Liver (tissue), 8 donors: ENCODE measurements at regions not wholly inside any gene's neighbourhood (a gene's known extent, or its start where the extent isn't known, plus 50 kb on each side); places are given as distances from the start of the nearest gene placed in this dataset.

Experiments used
- DNase-seq: peaks from one replicate; pipeline ENCODE4 v3.0.0-alpha.2; 2017; ENCODE audit warnings: low spot score
- H3K27ac ChIP-seq, 2 donors: one replicate each; pipeline ENCODE4 v1.7.0; 2013; ENCODE audit warnings: inconsistent platforms in 2 of 2, low read length in 2 of 2, control low read depth in 1 of 2, low read depth in 1 of 2, mild to moderate bottlenecking in 1 of 2
- H3K27me3 ChIP-seq, 4 donors: one replicate each; pipeline versions ENCODE4 v1.6.1 to v1.7.0; 2013; ENCODE audit warnings: low read length in 3 of 4, inconsistent platforms in 1 of 4, mild to moderate bottlenecking in 1 of 4, moderate library complexity in 1 of 4; ENCODE audit not compliant: control insufficient read depth in 4 of 4, insufficient read depth in 4 of 4
- H3K36me3 ChIP-seq, 4 donors: one replicate each; pipeline versions ENCODE4 v1.6.1 to v1.7.0; 2013; ENCODE audit warnings: low read length in 3 of 4, mild to moderate bottlenecking in 3 of 4, low read depth in 1 of 4, moderate library complexity in 1 of 4; ENCODE audit not compliant: control insufficient read depth in 4 of 4, insufficient read depth in 3 of 4
- H3K4me1 ChIP-seq, 4 donors: one replicate each; pipeline versions ENCODE4 v1.6.1 to v1.7.0; 2013; ENCODE audit warnings: low read length in 3 of 4, mild to moderate bottlenecking in 3 of 4, moderate library complexity in 1 of 4; ENCODE audit not compliant: control insufficient read depth in 4 of 4, insufficient read depth in 4 of 4
- H3K4me3 ChIP-seq, 3 donors: one replicate each; pipeline versions ENCODE4 v1.6.1 to v1.7.0; 2013; ENCODE audit warnings: low read length in 3 of 3, control low read depth in 1 of 3, low read depth in 1 of 3, mild to moderate bottlenecking in 1 of 3
- H3K9ac ChIP-seq, 2 donors: one replicate each; pipeline ENCODE4 v1.7.0; 2013; ENCODE audit warnings: low read length in 2 of 2, mild to moderate bottlenecking in 2 of 2, moderate library complexity in 2 of 2, control low read depth in 1 of 2, low read depth in 1 of 2
- H3K9me3 ChIP-seq, 4 donors: one replicate each; pipeline versions ENCODE4 v1.6.1 to v1.7.0; 2013; ENCODE audit warnings: low read length in 3 of 4; ENCODE audit not compliant: control insufficient read depth in 4 of 4
- ATF3 ChIP-seq: IDR thresholded peaks from 2 replicates; pipeline ENCODE4 v1.6.1; 2016; ENCODE audit warnings: antibody characterized with exemption
- CTCF ChIP-seq: fragments of 150-350 bp; IDR thresholded peaks from 2 replicates; pipeline ENCODE4 v1.5.1; 2017; ENCODE audit warnings: improper control_type of control experiment, low read depth, low read length; ENCODE audit not compliant: missing input control
- EGR1 ChIP-seq, 2 donors: IDR thresholded peaks; 2 replicates each; pipeline ENCODE4 v1.6.1; 2016 to 2018; ENCODE audit warnings: antibody characterized with exemption in 2 of 2, low read depth in 2 of 2
- FOXA1 ChIP-seq: IDR thresholded peaks from 2 replicates; pipeline ENCODE4 v1.6.1; 2016; ENCODE audit warnings: antibody characterized with exemption
- FOXA2 ChIP-seq: IDR thresholded peaks from 2 replicates; pipeline ENCODE4 v1.6.1; 2016; ENCODE audit warnings: antibody characterized with exemption
- GABPA ChIP-seq, 2 donors: IDR thresholded peaks in 1 of 2; conservative IDR thresholded peaks in 1 of 2; 2 replicates each; pipeline ENCODE4 v1.6.1; 2016; ENCODE audit warnings: antibody characterized with exemption in 2 of 2, mild to moderate bottlenecking in 1 of 2, moderate library complexity in 1 of 2
- HNF4A ChIP-seq, 2 donors: conservative IDR thresholded peaks; 2 replicates each; pipeline ENCODE4 v1.6.1; 2016; ENCODE audit warnings: antibody characterized with exemption in 2 of 2, mild to moderate bottlenecking in 2 of 2
- HNF4G ChIP-seq: IDR thresholded peaks from 2 replicates; pipeline ENCODE4 v1.6.1; 2016; ENCODE audit warnings: antibody characterized with exemption
- JUND ChIP-seq, 2 donors: IDR thresholded peaks; 2 replicates each; pipeline ENCODE4 v1.6.1; 2016; ENCODE audit warnings: antibody characterized with exemption in 2 of 2
- MAX ChIP-seq: IDR thresholded peaks from 2 replicates; pipeline ENCODE4 v1.6.1; 2016; ENCODE audit warnings: antibody characterized with exemption
- NR2F2 ChIP-seq: IDR thresholded peaks from 2 replicates; pipeline ENCODE4 v1.6.1; 2016; ENCODE audit warnings: antibody characterized with exemption
- RAD21 ChIP-seq, 2 donors: IDR thresholded peaks; 2 replicates each; pipeline ENCODE4 v1.6.1; 2016; ENCODE audit warnings: antibody characterized with exemption in 2 of 2, mild to moderate bottlenecking in 2 of 2
- REST ChIP-seq: IDR thresholded peaks from 2 replicates; pipeline ENCODE4 v1.6.1; 2016; ENCODE audit warnings: antibody characterized with exemption, mild to moderate bottlenecking
- RXRA ChIP-seq, 2 donors: IDR thresholded peaks; 2 replicates each; pipeline ENCODE4 v1.6.1; 2017 to 2018; ENCODE audit warnings: antibody characterized with exemption in 2 of 2, mild to moderate bottlenecking in 1 of 2
- SP1 ChIP-seq: IDR thresholded peaks from 2 replicates; pipeline ENCODE4 v1.6.1; 2018; ENCODE audit warnings: antibody characterized with exemption, mild to moderate bottlenecking
- TAF1 ChIP-seq: conservative IDR thresholded peaks from 2 replicates; pipeline ENCODE4 v1.6.1; 2016; ENCODE audit warnings: antibody characterized with exemption, mild to moderate bottlenecking
- YY1 ChIP-seq: IDR thresholded peaks from 2 replicates; pipeline ENCODE4 v1.6.1; 2016; ENCODE audit warnings: antibody characterized with exemption, mild to moderate bottlenecking
- ZBTB33 ChIP-seq: IDR thresholded peaks from 2 replicates; pipeline ENCODE4 v1.6.1; 2016; ENCODE audit warnings: antibody characterized with exemption
- WGBS: extraction: QIAGEN DNeasy Blood & Tissue Kit; methylation state at CpG from one replicate; pipeline ENCODE4 v1.1.7; 2013; 5-methylcytosine and 5-hydroxymethylcytosine counted together
- donor health status: healthy.
- donor health status: healthy.
- donor health status: healthy.
- donor health status: healthy.
- donor health status: healthy.

DNA sequence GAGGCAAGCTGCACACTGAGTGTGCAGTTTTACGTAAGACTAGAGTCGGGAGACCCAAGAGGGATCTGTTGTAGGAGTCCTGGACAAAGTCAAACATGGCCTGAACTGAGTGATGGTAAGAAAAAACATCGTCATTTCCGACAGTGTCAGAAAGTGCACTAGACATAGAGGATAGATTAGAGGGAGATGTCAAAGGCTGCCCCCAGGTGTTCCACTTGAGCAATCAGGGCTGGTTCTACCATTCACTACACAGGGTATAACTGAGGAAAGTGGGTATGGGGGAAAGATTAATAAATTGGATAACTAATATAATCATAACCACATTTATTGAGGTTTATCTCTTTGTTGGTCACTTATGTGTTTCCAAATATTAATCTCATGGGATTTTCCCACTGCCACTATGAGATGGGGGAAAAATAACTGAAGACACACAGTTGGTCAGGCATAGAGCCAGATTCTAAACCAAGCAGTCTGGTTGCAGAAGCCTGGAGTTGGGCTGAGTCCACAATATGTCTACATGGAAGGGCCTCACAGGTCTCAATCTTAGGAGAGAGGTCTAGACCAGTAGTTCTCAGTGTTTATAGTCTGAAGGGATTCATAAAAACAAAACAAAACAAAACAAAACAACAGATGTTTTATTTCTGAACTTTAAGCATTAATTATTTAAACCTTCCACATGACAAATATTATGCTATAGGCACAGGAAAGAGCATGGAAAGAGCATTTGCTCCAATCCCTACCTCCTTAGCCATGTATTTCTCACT, 766.5 kb downstream of the NTRK3 start:
- 60% methylated on average over 4 of the region's 4 CpGs for WGBS
- H3K4me3 ChIP-seq, result no peak overlapping the region

More for the DNA sequence above, 766.5 kb downstream of the NTRK3 start:
- Histone ChIP-seq H3K27me3 (peaks cover 0 to 3% (median 0%) of the 10 kb centered on the region in 4 donors), H3K4me1 (no peaks in the 10 kb centered on the region), H3K9ac (no peak overlapping the region), H3K27ac (no peak overlapping the region), H3K36me3 (no peaks in the 10 kb centered on the region), H3K9me3 (no peaks in the 10 kb centered on the region)
- DNase-seq, result no peak
- TF ChIP-seq REST, result no peak
- TF ChIP-seq RAD21 (IDR thresholded peaks at IDR 0.05), result no peak
- TF ChIP-seq FOXA1, result no peak
- TF ChIP-seq NR2F2, result no peak
- no peak for TF ChIP-seq ZBTB33
- TF ChIP-seq SP1, result no peak
- TF ChIP-seq HNF4G, result no peak
- no peak for TF ChIP-seq MAX
- no peak for TF ChIP-seq TAF1
- no peak for TF ChIP-seq JUND (IDR thresholded peaks at IDR 0.05)
- no peak for TF ChIP-seq HNF4A (conservative IDR thresholded peaks at IDR 0.05)
- no peak for TF ChIP-seq RXRA (IDR thresholded peaks at IDR 0.05)
- TF ChIP-seq FOXA2, result no peak
- TF ChIP-seq YY1, result no peak
- TF ChIP-seq ATF3, result no peak
- no peak for TF ChIP-seq EGR1 (IDR thresholded peaks at IDR 0.05; ENCODE audit: low read depth in 2 of 2)
- TF ChIP-seq CTCF, result no peak
- no peak for TF ChIP-seq GABPA (IDR thresholded peaks at IDR 0.05 in 1 of 2, conservative IDR thresholded peaks at IDR 0.05 in 1 of 2)
